SK-MEL-5 (cell line): ENCODE measurements at regions not wholly inside any gene's neighbourhood (a gene's known extent, or its start where the extent isn't known, plus 50 kb on each side); places are given as distances from the start of the nearest gene placed in this dataset.
"Not testable (repeated sequence)": the region's sequence is repeated elsewhere in the genome, so short reads cannot be mapped to it uniquely, and the experiment has no call there.

Experiments
- DNase-seq: peaks from one replicate; pipeline ENCODE4 v3.0.0-alpha.2; 2016; ENCODE audit warnings: low read depth, low spot score
- in situ Hi-C: cut with HindIII; loops from 2 replicates; pipeline ENCODE4 v1.10.0; 2016; ENCODE audit warnings: low sequenced_read_pairs, high pct_unique_total_duplicates, low pct_unique_long_range_greater_than_20kb

- in situ Hi-C loops = no loop called here
- no peak for DNase-seq
These were observed 884.0 kb upstream of the INTU start for GRCh38 chr4:126748736-126749135.

DNA sequence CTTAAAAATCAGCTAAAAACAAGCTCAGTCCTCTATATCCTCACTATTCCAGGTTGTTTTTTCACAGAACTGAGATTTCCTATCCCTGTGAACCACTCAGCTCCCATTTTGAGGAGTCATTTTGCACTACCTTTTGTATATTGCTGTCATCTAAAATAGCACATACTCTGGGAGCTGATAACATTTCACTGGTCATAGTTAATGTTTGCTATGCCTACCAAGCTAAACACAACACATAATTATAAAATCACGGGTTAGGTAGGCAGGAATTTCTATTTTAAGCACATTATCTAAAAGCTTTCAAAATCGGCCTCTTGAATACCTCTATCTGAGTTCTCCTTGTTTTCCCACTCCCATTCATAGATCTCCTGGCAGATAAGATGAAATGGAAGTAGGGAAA, 882.0 kb upstream of the INTU start:
- in situ Hi-C loops = no loop called here
- DNase-seq = no peak

GRCh38 chr4:126752126-126752525, 880.6 kb upstream of the INTU start:
- DNase-seq = no peak
- in situ Hi-C loops = no loop called here

- in situ Hi-C loops = no loop called here
- no peak for DNase-seq
These were observed 880.1 kb upstream of the INTU start for GRCh38 chr4:126752702-126753101.

- DNase-seq = no peak
- in situ Hi-C loops = no loop called here
These were observed 879.2 kb upstream of the INTU start for GRCh38 chr4:126753592-126753991.

DNA sequence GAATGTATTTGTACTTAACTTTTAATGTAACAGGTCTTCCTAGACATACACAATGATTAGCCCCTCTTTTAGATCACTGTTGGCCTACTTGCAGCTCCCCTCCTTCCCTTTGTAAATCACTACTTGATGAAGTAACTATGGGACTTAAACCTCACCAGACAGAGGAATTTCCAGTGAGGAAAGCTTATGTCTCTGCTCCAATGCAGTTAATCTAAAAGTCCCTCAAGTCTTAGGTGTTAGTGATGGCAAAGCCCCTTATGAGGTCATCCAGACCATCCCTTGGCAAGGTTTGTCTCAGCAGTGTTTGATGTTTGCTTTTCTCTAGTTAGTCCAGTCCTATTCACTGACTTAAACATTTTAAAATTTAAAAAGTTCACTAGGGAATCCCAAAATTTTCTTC, 877.3 kb upstream of the INTU start:
- in situ Hi-C loops = no loop called here
- DNase-seq = no peak

GRCh38 chr4:126756050-126756829, 876.5 kb upstream of the INTU start:
- in situ Hi-C loops = no loop called here
- no peak for DNase-seq

GRCh38 chr4:126757219-126757618, 875.5 kb upstream of the INTU start:
- in situ Hi-C loops = no loop called here
- no peak for DNase-seq

DNA sequence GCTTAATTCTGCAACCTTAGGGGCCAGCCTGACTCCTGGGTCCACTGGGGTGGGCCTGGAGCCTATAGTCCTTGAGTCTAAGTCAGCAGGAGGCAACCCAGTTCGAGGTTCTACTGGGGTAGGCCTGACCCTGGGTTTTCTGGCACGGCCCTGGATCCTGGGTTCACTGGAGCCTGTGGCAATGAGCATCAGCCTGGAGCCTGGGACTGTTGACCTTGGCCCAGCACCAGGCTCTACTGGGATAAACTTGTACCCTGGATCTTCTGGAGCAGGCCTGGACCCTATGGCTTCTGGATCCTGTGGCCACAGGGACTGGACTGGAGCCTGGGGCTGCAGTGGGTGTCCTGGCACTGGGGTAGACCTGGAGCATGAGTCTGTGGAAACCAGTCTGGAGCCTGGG, 874.3 kb upstream of the INTU start:
- DNase-seq = no peak
- in situ Hi-C loops = no loop called here

GRCh38 chr4:126761947-126762662, 870.7 kb upstream of the INTU start:
- no peak for DNase-seq
- in situ Hi-C loops = no loop called here

DNA sequence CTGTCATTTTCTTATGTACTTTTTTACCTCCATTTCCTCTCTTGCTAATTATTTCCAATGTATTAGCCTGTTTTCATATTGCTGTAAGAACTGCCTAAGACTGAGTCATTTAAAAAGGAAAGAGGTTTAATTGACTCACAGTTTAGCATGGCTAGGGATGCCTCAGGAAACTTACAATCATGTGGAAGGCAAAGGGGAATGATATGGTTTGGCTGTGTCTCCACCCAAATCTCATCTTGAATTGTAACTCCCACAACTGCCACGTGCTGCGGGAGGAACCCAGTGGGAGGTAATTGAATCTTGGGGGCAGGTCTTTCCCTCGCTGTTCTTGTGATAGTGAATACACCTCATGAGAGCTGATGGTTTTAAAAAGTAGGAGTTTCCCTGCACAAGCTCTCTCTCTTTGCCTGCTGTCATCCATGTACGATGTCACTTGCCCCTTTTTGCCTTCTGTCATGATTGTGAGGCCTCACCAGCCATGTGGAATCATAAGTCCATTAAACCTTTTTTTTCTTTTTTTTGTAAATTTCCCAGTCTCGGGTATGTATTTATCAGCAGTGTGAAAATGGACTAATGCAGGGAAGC, 870.0 kb upstream of the INTU start:
- in situ Hi-C loops = no loop called here

GRCh38 chr4:126766241-126766640, 866.5 kb upstream of the INTU start:
- in situ Hi-C loops = no loop called here
- DNase-seq = no peak

More for the DNA sequence above, 870.0 kb upstream of the INTU start:
- no peak for DNase-seq

DNA sequence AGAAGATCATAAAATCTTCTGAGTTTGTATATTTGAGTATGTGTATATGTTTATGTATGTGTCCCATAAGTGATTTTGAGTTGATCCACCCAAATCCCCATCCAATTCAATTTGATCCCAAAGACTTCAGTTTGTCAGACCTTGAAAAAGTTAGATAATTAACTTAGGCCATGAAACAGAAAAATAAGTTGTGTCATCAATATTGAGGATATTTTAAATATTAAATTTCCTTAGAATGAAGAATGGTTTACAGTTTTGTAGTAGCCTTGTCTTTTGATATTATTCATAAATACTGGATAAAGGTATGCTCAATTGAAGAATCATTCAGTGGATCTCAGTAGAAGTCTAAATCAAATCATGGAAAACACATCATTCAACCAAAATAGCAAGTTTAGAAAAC, 864.4 kb upstream of the INTU start:
- in situ Hi-C loops = no loop called here
- DNase-seq = no peak

GRCh38 chr4:126770811-126771553, 861.8 kb upstream of the INTU start:
- in situ Hi-C loops, DNase-seq: not testable (repeated sequence)

- in situ Hi-C loops, DNase-seq: not testable (repeated sequence)
These were observed 861.1 kb upstream of the INTU start for GRCh38 chr4:126771618-126772017.

DNA sequence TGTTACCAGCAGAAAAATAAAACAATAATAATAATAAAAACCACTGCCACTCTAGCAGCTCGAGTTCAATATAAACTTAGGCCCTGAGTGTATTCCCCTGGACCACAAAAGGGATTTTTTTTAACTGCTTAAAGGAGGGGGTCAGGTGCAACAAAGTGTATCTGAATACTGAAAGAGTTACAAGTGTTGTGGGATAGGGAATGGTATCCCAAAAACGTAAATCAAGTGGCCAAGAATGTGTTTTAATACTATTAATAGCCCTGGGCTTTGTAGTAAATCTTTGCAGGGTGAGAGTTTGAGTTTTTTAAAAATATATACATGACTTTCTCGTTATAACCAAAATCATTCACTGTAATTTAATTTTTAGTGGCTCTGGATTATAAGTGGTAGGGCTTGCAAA, 860.1 kb upstream of the INTU start:
- in situ Hi-C loops = no loop called here
- no peak for DNase-seq

DNA sequence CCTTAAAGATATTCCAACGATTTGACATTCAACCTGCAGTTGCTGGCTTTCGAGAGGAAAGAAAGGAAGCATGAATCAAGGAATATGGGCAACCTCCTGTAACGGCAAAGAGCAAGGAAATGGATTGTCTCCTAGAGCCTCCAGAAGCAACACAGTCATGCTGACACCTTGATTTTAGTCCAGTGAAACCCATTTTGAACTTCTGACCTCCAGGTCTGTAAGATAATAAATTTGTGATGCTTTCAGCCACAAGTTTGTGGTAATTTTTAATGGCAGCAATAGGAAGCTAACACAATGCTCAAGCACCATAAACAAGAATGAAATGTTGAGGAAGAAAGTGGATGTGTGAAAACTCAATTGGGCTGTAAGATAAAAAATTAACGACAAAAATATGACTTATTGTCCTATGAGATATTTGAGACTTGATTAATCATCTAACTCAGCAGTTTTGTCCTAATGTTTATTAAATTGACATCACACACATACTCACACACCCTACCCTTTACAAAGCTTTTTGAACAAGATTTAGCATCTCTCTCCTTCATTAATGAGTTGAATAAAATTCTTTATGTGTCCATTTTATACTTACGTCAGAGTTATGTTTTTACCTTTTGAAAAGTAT, 857.2 kb upstream of the INTU start:
- no peak for DNase-seq
- in situ Hi-C loops = no loop called here

- no peak for DNase-seq
- in situ Hi-C loops = no loop called here
These were observed 856.4 kb upstream of the INTU start for GRCh38 chr4:126776361-126776760.
